ENCODE measurements at regions not wholly inside any gene's neighbourhood (a gene's known extent, or its start where the extent isn't known, plus 50 kb on each side); places are given as distances from the start of the nearest gene placed in this dataset.
"Not testable (repeated sequence)": the region's sequence is repeated elsewhere in the genome, so short reads cannot be mapped to it uniquely, and the experiment has no call there.

- no peak for TF ChIP-seq CTCF (IDR thresholded peaks at IDR 0.05)
- no peak for TF ChIP-seq ZFX (IDR thresholded peaks at IDR 0.05; ENCODE audit: borderline replicate concordance)
Observed at GRCh38 chr12:65739606-65740005, 84.7 kb upstream of the HMGA2 start.

GRCh38 chr12:65740506-65740872 lies 83.8 kb upstream of the HMGA2 start:
- no peak overlapping the region for H3K27ac ChIP-seq
- TF ChIP-seq ZFX (IDR thresholded peaks at IDR 0.05; ENCODE audit: borderline replicate concordance), result no peak
- TF ChIP-seq CTCF (IDR thresholded peaks at IDR 0.05), result no peak

More at GRCh38 chr12:65739606-65740005, 84.7 kb upstream of the HMGA2 start:
- H3K27ac ChIP-seq, result no peak overlapping the region

GRCh38 chr12:65740873-65741600 lies 83.2 kb upstream of the HMGA2 start:
- H3K27ac ChIP-seq, result no peak overlapping the region
- TF ChIP-seq ZFX (IDR thresholded peaks at IDR 0.05; ENCODE audit: borderline replicate concordance), result no peak
- no peak for TF ChIP-seq CTCF (IDR thresholded peaks at IDR 0.05)

GRCh38 chr12:65741656-65742017 lies 82.6 kb upstream of the HMGA2 start:
- no peak for TF ChIP-seq ZFX (IDR thresholded peaks at IDR 0.05; ENCODE audit: borderline replicate concordance)
- TF ChIP-seq CTCF (IDR thresholded peaks at IDR 0.05), result no peak
- no peak overlapping the region for H3K27ac ChIP-seq

- no peak overlapping the region for H3K27ac ChIP-seq
- TF ChIP-seq ZFX (IDR thresholded peaks at IDR 0.05; ENCODE audit: borderline replicate concordance) (no peak), CTCF (IDR thresholded peaks at IDR 0.05) (no peak)
Observed at GRCh38 chr12:65742018-65743010, 82.0 kb upstream of the HMGA2 start.

- H3K27ac ChIP-seq, result not testable (repeated sequence)
Observed at GRCh38 chr12:65744236-65744840, 79.9 kb upstream of the HMGA2 start.

GRCh38 chr12:65747338-65747737 lies 76.9 kb upstream of the HMGA2 start:
- no peak for TF ChIP-seq CTCF (IDR thresholded peaks at IDR 0.05)
- no peak for TF ChIP-seq ZFX (IDR thresholded peaks at IDR 0.05; ENCODE audit: borderline replicate concordance)
- H3K27ac ChIP-seq, result no peak overlapping the region

Measured in 22Rv1 (cell line).